GDM1 (cell line): ENCODE measurements at regions not wholly inside any gene's neighbourhood (a gene's known extent, or its start where the extent isn't known, plus 50 kb on each side); places are given as distances from the start of the nearest gene placed in this dataset.

Experiments used
- DNase-seq: peaks from one replicate; lab custom pipeline; 2025; lab: John Stamatoyannopoulos, UW

DNA sequence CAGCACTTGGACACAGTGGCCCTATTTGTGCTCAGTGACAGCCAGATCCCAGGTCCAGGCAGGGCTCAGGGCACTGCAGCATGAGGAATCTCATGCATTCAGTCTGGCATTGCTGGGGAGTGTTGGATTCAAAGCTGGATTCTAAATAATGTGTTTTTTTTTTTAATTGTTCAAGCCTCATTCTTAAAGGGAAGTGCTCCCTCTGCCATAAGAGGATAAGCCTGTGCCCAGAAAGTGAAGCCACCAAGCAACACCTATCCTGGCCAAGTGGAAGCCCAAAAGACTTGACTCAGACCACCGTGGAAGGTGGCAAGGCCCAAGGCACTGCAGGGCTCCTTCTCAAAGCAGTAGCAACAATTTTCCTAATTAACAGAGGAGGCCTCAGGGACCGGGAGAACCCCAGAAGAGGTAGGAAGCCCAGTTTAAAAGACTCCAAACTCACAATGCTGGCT, 135.6 kb downstream of the ACTL7B start:
- no peak for DNase-seq

DNA sequence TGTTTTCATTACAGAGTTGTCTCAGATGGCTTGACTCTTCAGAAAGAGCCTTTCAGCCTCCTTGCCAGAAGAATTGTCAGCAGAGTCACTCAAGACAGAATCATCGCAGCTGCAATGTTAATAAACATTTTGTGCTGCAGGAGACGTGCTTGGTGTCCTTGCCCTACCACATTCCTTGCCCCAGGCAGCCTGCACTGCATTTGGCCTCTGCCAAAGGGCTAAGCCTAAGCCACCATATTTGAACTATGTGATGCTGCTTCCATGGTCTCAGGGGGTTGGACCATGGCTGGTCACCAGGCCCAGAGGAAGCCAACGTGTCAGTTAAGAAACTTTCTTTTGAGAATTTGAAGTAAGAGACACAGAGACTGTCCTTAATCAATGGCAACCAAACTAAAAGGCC, 145.4 kb downstream of the ACTL7B start:
- DNase-seq = no peak

DNA sequence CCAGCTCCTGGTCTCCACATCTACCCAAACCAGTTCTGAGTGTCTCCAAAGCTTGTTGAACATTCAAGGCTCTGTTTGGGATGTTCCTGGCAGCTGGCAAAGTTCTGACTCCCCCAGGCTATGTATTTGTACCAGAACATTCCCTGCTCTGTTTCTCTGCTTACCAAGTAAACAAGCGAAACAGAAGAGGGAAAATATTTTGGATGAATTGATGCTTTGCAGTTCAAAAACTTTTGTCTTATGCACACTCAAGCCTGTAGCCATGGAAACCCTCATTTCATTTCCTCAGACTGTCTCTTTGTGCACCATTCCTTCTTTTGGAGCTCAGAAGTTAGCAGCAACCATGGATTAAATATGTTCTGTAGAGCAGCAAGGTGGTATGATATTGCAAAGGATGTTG, 145.8 kb downstream of the ACTL7B start:
- no peak for DNase-seq

DNA sequence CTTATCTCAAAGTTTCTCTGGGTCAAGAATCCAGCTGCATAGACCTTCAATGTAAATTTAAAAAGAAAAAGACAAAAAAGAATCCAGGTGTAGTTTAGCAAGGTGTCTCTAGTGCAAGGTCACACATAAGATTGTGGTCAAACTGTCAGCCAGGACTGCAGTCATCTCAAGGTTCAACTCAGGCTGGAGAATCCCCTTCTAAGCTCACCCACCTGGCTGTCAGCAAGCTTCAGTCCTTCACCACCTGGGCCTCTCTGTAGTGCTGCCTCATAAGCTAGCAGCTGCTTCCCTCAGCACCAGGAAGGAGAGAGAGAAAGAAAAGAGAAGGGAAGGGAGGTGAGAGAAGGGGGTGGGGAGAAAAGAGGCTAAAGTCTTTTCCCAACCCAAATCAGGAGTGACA, 146.7 kb downstream of the ACTL7B start:
- DNase-seq = no peak

DNA sequence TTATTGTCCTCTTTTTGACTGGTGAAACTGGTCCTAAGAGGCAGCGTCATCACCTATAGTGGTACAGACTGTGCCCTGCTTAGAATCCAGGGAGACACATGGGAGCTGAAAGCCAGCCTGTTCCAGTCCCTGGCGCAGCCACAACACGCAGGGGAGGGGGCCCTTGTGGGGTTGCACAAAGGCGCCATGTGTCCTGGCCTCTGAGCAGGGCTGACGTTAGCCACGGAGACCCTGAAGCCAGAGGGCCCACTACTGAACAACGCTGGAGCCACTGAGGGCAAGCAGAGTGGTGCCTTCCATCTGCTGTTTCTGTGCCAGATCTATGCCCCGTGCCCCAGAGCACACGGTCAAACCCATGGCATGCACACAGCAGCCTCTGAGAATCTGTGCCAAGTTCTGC, 147.3 kb downstream of the ACTL7B start:
- DNase-seq = no peak

DNA sequence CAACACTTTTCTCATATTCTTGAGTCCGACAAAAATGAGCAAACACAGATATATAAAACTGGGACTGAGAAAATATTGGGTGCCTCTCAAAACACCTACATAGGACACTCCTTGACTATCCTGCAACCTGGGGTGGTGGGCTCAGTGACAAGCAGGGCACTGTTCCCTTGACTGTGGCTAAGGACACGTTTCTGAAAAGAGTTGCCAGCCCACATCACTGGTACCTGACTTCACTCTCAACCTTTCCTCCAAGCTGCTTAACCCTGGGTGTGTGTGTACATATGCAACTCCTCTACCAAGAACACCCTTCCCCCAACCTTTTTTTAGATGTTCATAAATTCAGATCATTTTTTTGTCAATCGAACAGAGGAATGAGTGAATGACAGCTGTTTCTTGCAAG, 148.7 kb downstream of the ACTL7B start:
- DNase-seq = no peak

DNA sequence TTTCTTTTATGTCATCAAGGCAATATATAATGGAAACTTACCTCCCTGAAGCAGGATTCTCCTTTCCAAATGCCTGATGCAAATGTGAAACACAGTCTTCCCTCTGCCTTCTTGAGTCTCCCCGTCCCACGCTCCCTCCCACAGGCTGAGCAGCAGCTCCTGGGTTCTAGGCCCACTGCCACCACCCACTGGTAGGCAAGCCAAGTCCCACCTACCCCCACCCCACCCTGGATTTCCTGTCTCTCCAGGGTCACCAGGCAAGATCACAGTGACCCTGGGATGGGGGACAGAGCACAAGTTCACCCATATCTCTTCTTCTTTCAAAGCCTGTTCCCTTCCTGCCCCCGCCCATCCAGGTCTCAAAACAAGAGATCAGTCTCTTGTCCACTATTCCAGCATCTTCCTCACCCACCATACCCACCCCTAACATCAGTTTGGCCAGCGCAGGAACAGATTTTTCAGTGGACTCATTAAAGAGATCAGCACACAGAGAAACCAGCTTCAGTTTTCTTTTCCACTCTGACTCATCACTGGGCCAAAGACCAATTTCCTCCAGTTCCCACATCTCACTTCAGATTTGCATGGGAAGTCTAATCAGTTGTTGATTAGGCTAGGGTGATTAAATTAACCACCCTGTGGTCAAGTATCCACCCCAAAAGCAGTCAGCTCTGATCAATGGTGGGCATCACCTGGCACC, 151.5 kb downstream of the ACTL7B start:
- no peak for DNase-seq

DNA sequence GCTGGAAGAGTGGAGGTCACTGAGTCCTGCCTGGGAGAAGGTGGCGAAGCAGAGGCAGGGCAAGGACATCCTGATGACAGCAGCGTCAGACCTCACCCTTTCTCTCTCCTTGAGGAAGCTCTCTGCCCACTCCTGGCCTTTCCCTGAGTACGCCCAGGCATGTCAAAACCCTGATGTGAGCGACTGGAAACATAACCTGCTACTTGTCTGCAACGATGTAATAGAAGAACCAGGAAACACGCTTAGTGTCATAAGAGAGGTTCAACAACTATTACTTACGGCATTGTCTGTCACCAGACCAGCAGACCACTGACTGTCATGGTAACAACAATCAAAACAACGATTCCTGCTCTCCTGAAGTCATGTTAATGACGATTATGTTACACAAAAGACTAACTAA, 152.4 kb downstream of the ACTL7B start:
- no peak for DNase-seq

DNA sequence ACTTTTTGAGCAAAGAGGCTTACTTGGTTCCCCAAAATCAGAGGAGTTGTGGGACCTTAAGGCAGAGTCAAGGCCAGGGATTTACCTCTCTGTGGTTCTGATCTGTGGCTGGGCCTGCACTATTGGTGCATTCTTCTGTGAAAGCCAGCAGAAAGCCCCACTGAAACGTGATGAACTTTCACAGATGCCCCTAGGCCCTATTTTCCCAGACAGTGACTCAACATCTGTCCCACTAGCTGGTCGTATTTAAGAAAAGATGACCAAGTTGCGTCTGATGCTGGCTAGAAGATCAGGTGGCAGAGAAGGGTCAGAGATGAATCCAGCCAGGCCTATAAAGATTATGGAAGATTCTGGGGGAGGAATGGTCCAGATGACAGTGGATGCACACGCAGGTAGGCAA, 153.1 kb downstream of the ACTL7B start:
- no peak for DNase-seq

DNA sequence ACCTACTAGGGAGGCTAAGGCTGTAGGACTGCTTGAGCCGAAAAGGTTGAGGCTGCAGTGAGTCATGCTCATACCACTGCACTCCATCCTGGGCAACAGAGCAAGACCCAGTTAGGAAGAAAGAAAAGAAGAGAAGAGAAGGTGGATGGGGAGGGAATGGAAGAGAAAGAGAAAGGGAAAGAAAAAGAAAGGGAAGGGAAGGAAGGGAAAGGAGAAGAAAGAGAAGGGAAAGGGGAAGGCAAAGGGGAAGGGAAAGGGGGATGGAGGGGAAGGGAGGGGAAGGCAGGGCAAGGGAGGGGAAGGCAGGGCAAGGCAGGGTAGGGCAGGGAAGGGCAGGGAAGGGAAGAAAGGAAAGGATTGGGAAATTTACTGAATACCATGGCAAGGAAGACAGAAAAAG, 157.0 kb downstream of the ACTL7B start:
- no peak for DNase-seq

DNA sequence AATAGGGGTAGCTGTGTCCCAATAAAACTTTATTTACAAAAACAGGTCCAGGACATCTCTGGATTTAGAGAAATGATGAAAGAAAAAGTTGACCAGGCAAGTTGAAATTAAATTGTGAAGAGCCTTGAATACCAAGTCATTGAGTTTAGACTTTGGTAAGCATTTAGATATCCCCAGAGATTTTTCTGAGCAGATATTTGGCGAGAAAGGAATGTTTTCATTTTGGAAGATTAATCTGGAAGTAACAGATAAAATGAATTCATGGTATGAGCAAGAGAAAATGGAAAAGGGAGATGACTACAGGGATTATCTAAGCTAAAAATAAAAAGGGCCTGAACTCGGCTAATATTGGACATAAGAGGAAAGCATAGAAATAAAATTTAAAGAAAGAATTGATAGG, 157.6 kb downstream of the ACTL7B start:
- no peak for DNase-seq

DNA sequence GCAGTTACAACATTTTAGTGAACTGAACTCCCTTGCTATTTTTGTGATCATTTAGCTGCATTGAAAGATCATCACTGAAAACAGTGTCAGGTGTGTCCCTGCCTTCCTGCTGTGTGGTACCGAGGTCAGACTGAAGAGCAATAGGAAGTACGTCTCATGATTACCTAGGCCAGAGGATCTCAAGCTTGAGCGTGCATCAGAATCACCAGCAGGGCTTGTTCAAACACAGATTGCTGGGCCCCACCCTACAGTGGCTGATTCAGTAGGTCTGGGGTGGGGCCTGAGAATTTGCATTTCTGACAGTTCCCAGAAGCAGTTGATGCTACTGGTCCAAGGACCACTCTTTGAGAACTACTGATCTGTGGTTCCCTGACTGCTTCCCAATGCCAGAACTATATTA, 159.6 kb downstream of the ACTL7B start:
- DNase-seq = no peak

DNA sequence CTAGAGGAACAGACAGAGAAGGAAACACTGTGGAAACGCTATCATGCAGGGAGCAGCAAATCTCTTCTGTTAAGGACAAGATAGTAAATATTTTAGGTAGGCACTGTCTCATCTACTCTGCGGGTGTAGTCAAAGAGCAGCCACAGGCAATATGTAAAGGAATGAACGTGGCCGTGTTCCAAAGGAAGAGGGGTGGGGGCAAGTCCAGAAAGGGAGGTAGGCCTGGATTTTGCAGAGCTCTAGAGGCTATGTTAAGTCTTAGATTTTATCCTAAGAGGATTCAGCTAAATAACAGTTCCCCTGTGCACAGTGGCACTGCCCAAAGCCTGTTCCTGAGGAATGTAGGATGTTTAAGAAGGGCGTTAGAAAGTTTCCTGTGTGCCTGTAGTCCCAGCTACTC, 161.6 kb downstream of the ACTL7B start:
- no peak for DNase-seq

DNA sequence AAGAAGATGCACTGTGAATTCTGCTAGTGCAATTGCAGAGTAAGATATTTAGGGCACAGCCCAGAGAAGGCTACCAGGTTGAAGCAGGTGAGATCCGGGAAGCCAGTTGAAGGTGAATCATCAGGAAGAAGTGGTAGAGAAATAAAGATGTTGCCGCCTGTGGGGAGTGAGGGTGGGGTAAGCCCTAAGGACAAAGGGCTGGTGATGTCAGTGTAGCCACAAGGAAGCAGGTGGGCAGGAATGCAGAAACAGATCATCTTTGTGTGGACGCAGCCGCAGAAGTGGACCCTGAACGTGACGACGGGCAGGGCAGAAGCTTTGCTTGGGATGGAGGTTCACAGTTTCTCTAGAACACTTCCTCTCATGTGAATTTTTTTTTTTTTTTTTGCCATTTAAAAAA, 164.2 kb downstream of the ACTL7B start:
- DNase-seq = no peak

DNA sequence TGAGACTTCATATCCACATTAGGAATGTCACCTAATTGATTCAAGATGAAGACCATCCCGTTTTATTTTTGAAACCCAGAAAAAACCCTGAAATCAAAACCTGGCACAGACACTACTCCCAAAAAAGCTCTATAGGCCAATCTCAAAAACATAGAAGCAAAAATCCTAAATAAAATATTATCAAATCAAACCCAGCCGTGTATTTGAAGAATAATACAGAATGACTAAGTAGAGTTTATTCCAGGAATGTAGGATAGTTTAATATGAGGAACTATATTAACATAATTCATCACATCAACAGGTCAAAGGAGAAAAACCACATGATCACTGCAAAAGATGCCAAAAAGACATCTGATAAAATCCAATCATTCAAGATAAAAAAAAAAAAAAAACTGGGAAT, 167.1 kb downstream of the ACTL7B start:
- no peak for DNase-seq

DNA sequence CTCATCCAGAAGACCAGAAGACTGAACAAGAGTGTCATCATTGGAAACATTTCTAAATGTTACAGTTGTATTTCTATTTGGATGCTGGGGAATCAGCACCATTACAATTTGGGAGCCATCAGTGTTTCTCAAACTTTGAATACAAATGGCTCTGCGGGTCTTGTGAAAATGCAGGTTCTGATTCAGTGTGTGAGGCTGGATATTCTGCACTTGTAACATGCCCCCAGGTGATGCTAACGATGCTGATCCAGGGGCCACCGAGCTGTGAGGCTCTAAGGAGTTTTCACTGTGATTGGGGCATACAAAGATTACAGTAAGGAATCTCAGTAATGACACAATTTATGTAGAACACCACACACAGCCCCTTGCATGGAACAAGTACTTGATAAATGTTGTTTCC, 167.7 kb downstream of the ACTL7B start:
- no peak for DNase-seq

DNA sequence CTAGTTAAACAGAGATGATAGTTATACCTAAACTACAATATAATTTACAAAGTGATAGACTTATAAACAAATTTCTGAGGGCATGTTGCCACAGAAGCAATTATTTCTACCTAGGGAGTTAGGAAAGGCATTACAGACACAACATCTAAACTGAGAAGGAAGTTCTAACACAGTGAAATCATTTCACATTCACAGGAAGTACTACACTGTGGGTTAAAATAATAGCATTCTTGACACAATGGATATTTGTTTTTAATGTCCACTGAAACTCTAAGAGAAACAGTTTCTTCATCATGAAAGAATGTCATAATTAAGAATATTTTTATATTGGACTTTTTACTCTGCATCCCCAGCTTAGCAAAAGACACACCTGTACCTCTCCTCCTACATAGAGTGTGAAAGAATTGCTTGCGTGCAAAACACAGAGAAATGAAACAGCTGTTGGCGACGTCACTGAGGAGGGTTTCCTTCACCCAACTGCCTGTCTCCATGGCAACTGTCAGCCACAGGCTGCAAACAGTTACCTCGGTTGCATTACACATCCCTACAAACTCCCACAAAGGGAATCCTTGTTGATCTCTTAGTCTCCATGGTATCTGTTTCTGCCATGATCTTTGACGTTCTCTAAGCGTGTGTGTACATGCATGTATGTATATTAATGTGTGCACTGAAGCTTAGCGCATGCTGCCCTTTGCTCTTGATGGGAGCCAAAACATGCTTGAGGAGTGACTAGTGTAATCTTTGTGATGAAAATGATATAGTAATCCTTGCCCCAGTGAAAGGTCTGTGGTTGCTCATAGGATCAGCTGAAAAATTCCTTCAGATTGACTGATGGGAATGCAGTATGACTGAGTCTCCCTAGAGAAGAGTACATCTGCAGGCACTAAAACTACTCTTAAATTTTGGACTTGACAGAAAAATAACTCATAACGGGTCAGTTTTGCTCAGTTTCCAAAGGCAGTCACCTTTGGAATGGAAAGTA, 168.5 kb downstream of the ACTL7B start:
- DNase-seq = no peak

DNA sequence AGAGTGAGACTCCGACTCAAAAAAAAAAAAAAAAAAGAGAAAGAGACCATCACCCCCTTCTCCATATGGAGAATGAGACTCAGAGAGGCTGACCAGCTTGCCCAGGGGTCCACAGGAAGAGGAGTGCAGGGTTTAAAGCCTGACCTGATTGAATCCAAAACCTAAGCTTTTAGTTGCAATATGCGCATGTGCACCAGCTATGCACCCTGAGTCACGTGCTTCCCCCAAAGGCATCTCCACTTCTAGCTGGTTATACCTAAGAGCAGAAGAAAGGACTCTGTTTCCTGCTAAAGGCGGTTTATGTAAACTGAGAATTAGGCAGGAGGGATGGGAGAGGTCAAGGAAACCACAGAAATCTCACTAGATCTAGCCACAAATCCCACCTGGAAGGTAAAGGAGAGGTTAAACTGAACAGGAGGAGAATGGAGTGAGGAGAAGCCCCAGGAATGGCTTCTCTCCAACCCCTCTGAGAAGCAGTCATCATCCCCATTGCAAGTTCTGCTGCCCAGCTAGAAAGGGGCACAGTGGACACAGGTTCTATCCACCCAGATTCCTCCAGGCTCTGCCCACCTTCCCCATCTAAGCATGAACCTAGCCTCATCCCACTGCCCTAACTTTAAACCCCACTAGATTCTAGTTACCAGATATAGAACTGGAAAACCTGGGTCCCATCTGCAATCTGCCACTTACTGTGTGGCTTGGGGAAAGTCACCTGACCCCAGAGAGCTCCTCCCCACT, 171.3 kb downstream of the ACTL7B start:
- no peak for DNase-seq

DNA sequence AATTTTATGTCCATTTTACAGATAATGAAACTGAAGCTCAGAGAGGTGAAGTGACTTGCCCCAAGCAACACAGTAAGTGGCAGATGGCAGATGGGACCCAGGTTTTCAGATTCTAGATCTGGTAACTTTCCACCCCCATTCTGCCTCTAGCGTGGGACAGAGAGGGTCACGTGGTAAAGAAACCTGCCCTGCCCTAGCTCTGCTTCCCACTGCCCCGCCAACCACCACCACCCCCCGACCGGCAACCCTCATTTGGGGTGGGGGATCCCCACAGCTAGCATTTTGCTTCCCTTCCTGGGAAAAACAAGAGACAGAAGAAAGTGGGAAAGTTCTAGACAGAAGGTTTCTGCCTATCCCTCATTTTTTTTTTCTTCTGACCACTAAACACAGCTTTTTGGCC, 172.5 kb downstream of the ACTL7B start:
- no peak for DNase-seq

DNA sequence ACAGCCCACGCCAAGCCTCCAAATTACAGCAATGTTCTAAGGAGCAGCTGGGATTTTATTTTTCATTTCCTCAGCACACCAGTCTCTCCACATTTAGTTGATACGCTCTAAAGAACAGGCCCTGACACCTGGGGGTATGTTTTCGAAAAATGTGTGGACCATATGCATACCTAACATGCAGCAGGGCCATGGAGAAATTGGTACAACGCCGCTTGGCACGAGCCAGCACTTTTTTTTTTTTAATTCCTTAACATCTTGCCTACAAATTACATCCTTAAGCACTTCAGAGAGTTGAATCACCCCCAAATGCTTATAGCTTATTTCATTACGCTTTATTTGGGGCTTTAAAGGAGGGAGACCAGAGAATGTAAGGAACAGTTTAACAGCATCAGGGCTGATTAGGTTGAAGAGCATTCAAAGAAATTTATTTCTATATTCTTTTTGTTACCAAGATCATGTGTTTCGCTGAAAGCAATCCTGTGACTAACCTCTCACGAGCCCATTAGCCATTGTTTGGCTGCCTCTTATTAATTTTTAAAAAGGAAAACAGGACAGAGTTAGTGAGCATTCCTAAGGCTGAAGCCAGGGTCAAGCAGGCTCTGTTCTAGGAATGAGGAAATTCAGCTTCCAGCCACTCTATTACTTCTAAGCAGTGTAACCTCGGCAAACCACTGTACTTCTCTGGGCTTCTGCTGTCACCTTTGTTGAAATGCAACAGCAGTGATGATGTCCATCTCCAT, 173.8 kb downstream of the ACTL7B start:
- DNase-seq = no peak

DNA sequence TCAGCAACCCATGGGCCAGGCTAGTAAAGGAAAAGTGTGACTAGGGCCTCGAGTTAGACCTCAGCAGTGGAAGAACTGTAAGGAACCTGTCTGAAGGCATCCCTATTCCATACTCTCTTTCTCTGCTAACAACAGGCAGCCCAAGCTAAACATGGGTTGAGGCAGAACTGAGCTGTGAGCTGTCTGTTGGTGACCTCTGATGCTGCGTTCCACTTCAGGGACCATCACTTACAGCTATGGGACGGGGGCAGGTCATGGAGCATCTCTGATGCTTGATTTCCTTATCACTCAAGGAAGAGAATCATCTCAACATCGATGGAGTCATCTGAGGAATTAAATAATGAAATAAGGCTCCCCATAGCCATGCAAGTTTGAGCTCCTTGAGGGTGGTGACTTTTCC, 174.8 kb downstream of the ACTL7B start:
- DNase-seq = no peak

DNA sequence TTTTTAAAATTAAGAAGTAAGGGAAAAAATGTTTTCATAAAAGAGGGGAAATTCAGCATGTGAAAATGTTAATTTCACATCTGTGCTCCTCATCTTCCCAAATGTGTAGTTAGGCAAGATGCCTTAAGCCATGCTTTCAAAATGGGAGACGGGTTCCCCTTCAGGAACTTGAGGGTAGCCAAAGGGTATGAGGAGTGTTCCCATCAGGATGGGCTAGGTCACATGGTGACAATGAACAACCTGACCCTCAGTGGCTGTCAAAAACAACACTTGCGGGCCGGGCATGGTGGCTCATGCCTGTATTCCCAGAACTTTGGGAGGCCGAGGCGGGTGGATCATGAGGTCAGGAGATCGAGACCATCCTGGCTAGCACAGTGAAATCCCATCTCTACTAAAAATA, 178.0 kb downstream of the ACTL7B start:
- no peak for DNase-seq
